ENCODE measurements at regions not wholly inside any gene's neighbourhood (a gene's known extent, or its start where the extent isn't known, plus 50 kb on each side); places are given as distances from the start of the nearest gene placed in this dataset.

DNA sequence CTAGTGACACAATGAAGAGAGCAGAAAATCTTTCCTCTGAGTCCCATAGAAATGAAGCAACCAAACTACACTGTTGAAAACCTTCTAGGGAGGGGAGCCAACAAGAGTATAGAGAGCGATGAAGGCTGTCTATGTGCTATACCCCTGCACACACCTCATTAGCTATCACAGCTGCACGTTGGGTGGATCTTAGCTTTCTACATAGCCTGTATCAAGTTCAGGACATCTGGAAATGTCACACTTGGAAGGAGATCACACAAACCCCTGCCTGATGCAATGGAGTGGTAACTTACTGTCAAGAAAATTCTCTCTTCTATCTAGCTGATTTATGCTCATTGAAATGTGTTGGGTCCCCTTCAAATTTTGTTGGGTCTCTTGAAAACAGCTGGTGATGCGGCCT, 127.0 kb upstream of the NTRK2 start:
- TF ChIP-seq, protein P1, sequence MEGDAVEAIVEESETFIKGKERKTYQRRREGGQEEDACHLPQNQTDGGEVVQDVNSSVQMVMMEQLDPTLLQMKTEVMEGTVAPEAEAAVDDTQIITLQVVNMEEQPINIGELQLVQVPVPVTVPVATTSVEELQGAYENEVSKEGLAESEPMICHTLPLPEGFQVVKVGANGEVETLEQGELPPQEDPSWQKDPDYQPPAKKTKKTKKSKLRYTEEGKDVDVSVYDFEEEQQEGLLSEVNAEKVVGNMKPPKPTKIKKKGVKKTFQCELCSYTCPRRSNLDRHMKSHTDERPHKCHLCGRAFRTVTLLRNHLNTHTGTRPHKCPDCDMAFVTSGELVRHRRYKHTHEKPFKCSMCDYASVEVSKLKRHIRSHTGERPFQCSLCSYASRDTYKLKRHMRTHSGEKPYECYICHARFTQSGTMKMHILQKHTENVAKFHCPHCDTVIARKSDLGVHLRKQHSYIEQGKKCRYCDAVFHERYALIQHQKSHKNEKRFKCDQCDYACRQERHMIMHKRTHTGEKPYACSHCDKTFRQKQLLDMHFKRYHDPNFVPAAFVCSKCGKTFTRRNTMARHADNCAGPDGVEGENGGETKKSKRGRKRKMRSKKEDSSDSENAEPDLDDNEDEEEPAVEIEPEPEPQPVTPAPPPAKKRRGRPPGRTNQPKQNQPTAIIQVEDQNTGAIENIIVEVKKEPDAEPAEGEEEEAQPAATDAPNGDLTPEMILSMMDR (IDR thresholded peaks at IDR 0.05): no peak
- TF ChIP-seq POLR2A (IDR thresholded peaks at IDR 0.05) (no peak), POLR2AphosphoS5 (IDR thresholded peaks at IDR 0.05) (no peak), EP300 (IDR thresholded peaks at IDR 0.05) (no peak)

Measured in sigmoid colon (tissue), 4 donors.